ENCODE measurements at regions not wholly inside any gene's neighbourhood (a gene's known extent, or its start where the extent isn't known, plus 50 kb on each side); places are given as distances from the start of the nearest gene placed in this dataset.

- intact Hi-C loops (cut with micrococcal nuclease) = loop anchor here (5.0 kb wide), 1 partner anchor 211 kb away; no protein-coding TSS in a partner anchor
Observed at GRCh38 chr2:37588316-37588777, 83.1 kb downstream of the CDC42EP3 start.

- intact Hi-C loops (cut with micrococcal nuclease) = loop anchor here (5.0 kb wide), 1 partner anchor 212 kb away; no protein-coding TSS in a partner anchor
Observed at GRCh38 chr2:37589298-37589697, 82.1 kb downstream of the CDC42EP3 start.

- intact Hi-C loops (cut with micrococcal nuclease) = no loop called here
Observed at GRCh38 chr2:37590119-37590571, 81.3 kb downstream of the CDC42EP3 start.

All from T-helper 1 cell treated with Interleukin-12 subunit alpha and Interleukin-12 subunit beta and Interleukin-4 antibody, amounts not matched to agents 30 ng/mL and 1 ng/mL, for 36 hours (primary cell).